IPS-18a (cell line): ENCODE measurements at regions not wholly inside any gene's neighbourhood (a gene's known extent, or its start where the extent isn't known, plus 50 kb on each side); places are given as distances from the start of the nearest gene placed in this dataset.

Experiments
- H3K27ac ChIP-seq: one replicate; pipeline ENCODE4 v1.5.1; 2013; ENCODE audit warnings: low read length
- H3K27me3 ChIP-seq: one replicate; pipeline ENCODE4 v1.6.1; 2013; ENCODE audit warnings: mild to moderate bottlenecking, low read length; ENCODE audit not compliant: control insufficient read depth, insufficient read depth
- H3K36me3 ChIP-seq: one replicate; pipeline ENCODE4 v1.6.1; 2013; ENCODE audit warnings: low read depth, low read length; ENCODE audit not compliant: control insufficient read depth
- H3K4me1 ChIP-seq: one replicate; pipeline ENCODE4 v1.6.1; 2013; ENCODE audit warnings: low read depth, low read length; ENCODE audit not compliant: control insufficient read depth
- H3K4me3 ChIP-seq: one replicate; pipeline ENCODE4 v1.5.1; 2013; ENCODE audit warnings: low read length
- H3K9ac ChIP-seq: one replicate; pipeline ENCODE4 v1.6.1; 2013; ENCODE audit warnings: mild to moderate bottlenecking, low read length, moderate library complexity
- H3K9me3 ChIP-seq: one replicate; pipeline ENCODE4 v1.6.1; 2013; ENCODE audit warnings: low read depth, low read length; ENCODE audit not compliant: control insufficient read depth

DNA sequence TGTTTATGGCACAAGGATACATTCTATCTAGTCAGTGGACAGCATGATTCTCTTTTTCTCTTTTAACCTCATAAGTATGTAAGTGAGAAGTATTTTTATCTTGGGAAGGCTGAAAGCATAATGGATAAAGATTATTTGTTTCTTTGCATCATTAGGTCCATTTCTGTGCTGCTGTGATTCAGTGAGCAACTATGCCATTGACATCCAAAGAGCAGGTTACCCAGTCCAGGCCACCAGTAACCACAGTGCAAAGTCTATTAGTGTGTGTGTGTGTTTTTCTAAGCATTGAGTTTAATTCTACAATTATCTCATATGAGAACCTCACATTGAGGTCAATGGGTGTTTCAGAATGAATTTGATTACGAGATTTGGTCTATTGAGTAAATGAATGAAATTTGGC, 158.8 kb upstream of the DACH1 start:
- H3K9me3 ChIP-seq = no peaks in the 10 kb centered on the region
- no peak overlapping the region for H3K27ac ChIP-seq
- no peak overlapping the region for H3K4me3 ChIP-seq
- H3K27me3 ChIP-seq = no peaks in the 10 kb centered on the region
- H3K36me3 ChIP-seq = no peaks in the 10 kb centered on the region
- H3K9ac ChIP-seq = no peak overlapping the region
- no peaks in the 10 kb centered on the region for H3K4me1 ChIP-seq

DNA sequence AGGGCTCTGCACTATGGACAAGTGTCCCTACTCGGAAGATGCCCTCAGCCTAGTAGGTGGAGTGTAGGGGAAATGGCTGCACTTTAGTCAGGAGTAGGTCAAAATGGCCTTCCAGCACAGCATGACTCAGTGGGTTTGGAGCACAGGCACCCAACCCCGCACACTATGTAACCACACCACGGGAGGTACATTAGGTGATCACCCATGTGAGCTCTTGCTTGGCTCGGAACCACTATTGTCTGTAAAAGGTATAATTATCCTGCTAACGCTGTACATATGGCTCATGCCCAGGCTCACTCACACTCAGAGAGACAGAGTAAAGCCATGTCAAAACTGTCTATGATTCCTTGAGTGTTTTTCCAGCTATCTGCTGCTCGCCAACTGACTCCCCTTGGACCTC, 156.9 kb upstream of the DACH1 start:
- Histone ChIP-seq H3K9ac (no peak overlapping the region), H3K27me3 (no peaks in the 10 kb centered on the region), H3K4me1 (no peaks in the 10 kb centered on the region), H3K27ac (no peak overlapping the region), H3K4me3 (no peak overlapping the region), H3K36me3 (no peaks in the 10 kb centered on the region), H3K9me3 (no peaks in the 10 kb centered on the region)

DNA sequence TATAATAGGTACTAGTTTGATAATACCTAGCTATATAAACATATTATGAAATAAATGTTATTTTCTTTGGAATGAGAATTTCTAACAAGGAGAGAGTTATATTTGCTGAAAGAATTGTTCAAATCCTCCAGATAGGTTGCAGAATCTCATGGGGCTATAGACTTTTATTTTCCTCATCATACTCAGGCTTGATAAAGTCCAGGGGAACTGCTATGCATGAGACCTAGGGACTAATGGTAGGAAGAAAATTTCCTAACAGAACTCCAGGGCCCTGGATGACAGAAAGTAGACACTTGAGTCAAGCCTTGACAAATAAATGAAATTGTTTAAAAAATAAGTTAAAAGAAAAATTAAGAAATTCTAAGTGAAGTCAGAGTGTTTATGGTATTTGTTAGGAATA, 138.5 kb upstream of the DACH1 start:
- H3K27me3 ChIP-seq = no peaks in the 10 kb centered on the region
- H3K4me3 ChIP-seq = no peak overlapping the region
- H3K27ac ChIP-seq = no peak overlapping the region
- H3K9ac ChIP-seq = no peak overlapping the region
- H3K36me3 ChIP-seq = no peaks in the 10 kb centered on the region
- H3K9me3 ChIP-seq = no peaks in the 10 kb centered on the region
- H3K4me1 ChIP-seq = no peaks in the 10 kb centered on the region

- Histone ChIP-seq H3K27ac (no peak overlapping the region), H3K4me1 (no peaks in the 10 kb centered on the region), H3K27me3 (no peaks in the 10 kb centered on the region), H3K9ac (no peak overlapping the region), H3K4me3 (no peak overlapping the region), H3K9me3 (no peaks in the 10 kb centered on the region), H3K36me3 (no peaks in the 10 kb centered on the region)
These were observed 137.9 kb upstream of the DACH1 start for GRCh38 chr13:72004784-72005374.

GRCh38 chr13:72004246-72004645, 137.2 kb upstream of the DACH1 start:
- Histone ChIP-seq H3K27ac (no peak overlapping the region), H3K4me3 (no peak overlapping the region), H3K27me3 (no peaks in the 10 kb centered on the region), H3K4me1 (no peaks in the 10 kb centered on the region), H3K9ac (no peak overlapping the region), H3K36me3 (no peaks in the 10 kb centered on the region), H3K9me3 (no peaks in the 10 kb centered on the region)

DNA sequence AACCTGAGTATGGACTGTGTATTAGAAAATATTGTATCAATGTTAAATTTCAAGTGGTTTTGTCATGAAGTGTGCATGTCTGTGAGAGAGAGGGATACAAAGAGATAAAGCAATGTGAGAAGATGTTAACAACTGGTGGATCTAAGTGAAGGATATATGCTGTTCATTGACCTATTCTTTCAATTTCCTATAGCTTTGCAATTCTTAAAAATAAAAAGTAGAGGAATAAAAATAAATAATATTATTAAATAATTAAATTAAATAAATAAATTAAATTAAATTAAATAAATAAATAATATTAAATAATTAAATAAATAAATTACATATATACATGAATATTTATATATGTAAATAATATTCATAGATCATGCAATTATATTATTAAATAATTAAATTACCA, 131.2 kb upstream of the DACH1 start:
- peaks cover 5% of the 10 kb centered on the region for H3K9me3 ChIP-seq
- no peak overlapping the region for H3K27ac ChIP-seq
- H3K4me3 ChIP-seq = no peak overlapping the region
- no peak overlapping the region for H3K9ac ChIP-seq
- H3K4me1 ChIP-seq = no peaks in the 10 kb centered on the region
- H3K36me3 ChIP-seq = no peaks in the 10 kb centered on the region
- no peaks in the 10 kb centered on the region for H3K27me3 ChIP-seq

DNA sequence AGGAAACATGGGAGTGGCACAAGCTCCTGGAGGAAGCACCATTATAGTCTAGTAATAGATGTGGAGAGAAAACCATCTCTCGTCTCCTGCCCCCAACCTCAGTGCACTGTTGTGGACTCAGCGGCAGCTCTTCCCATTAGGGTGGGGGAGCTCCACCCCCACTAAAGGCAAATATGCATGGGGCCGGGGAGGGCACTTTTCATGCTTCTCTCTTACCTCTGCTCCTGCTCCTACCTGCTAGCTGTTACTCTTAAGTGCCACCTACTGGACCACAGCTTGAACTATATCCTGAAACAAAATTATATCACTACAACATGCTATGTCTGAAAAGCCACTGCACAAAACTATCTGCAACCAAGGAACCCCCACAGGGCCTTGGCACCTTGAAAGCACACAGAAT, 112.6 kb upstream of the DACH1 start:
- no peaks in the 10 kb centered on the region for H3K4me1 ChIP-seq
- no peak overlapping the region for H3K4me3 ChIP-seq
- H3K36me3 ChIP-seq = no peaks in the 10 kb centered on the region

GRCh38 chr13:71977028-71977427, 110.0 kb upstream of the DACH1 start:
- H3K36me3 ChIP-seq = no peaks in the 10 kb centered on the region
- no peaks in the 10 kb centered on the region for H3K9me3 ChIP-seq
- no peaks in the 10 kb centered on the region for H3K4me1 ChIP-seq
- H3K9ac ChIP-seq = no peak overlapping the region
- H3K27ac ChIP-seq = no peak overlapping the region
- H3K4me3 ChIP-seq = no peak overlapping the region
- no peaks in the 10 kb centered on the region for H3K27me3 ChIP-seq

More for the DNA sequence above, 112.6 kb upstream of the DACH1 start:
- H3K9ac ChIP-seq = no peak overlapping the region
- no peaks in the 10 kb centered on the region for H3K27me3 ChIP-seq
- H3K9me3 ChIP-seq = no peaks in the 10 kb centered on the region
- no peak overlapping the region for H3K27ac ChIP-seq

GRCh38 chr13:71967990-71968389, 101.0 kb upstream of the DACH1 start:
- no peaks in the 10 kb centered on the region for H3K9me3 ChIP-seq
- no peaks in the 10 kb centered on the region for H3K36me3 ChIP-seq
- H3K4me3 ChIP-seq = no peak overlapping the region
- H3K27me3 ChIP-seq = no peaks in the 10 kb centered on the region
- peaks cover 10% of the 10 kb centered on the region for H3K4me1 ChIP-seq
- no peak overlapping the region for H3K9ac ChIP-seq
- no peak overlapping the region for H3K27ac ChIP-seq

GRCh38 chr13:71964491-71965100, 97.6 kb upstream of the DACH1 start:
- H3K9me3 ChIP-seq = no peaks in the 10 kb centered on the region
- H3K4me3 ChIP-seq = no peak overlapping the region
- no peak overlapping the region for H3K9ac ChIP-seq
- H3K27ac ChIP-seq = no peak overlapping the region
- no peaks in the 10 kb centered on the region for H3K36me3 ChIP-seq
- peaks cover 10% of the 10 kb centered on the region for H3K4me1 ChIP-seq
- H3K27me3 ChIP-seq = no peaks in the 10 kb centered on the region

GRCh38 chr13:71962735-71963134, 95.7 kb upstream of the DACH1 start:
- H3K36me3 ChIP-seq = no peaks in the 10 kb centered on the region
- no peak overlapping the region for H3K27ac ChIP-seq
- H3K27me3 ChIP-seq = no peaks in the 10 kb centered on the region
- H3K4me1 ChIP-seq = peaks cover 2% of the 10 kb centered on the region
- no peak overlapping the region for H3K9ac ChIP-seq
- H3K9me3 ChIP-seq = no peaks in the 10 kb centered on the region
- H3K4me3 ChIP-seq = no peak overlapping the region

DNA sequence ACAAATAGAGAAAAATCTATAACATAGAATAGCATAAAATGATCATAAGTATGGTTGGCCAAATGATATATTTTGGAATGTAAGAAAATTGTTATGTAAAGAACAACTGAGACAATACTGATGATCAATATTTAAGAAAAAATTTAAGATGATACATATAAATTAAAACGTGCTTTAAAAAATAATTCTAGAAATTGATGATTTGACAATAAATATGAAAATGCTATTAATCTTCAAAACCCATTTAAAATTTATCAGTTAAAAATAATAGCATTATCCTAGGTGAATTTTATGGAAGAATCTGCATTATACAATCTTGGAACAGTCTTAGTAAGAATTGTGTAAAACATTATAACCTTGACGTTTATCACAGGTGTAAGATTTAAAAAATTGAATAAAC, 95.1 kb upstream of the DACH1 start:
- no peak overlapping the region for H3K27ac ChIP-seq
- H3K9me3 ChIP-seq = no peaks in the 10 kb centered on the region
- H3K36me3 ChIP-seq = no peaks in the 10 kb centered on the region
- H3K27me3 ChIP-seq = no peaks in the 10 kb centered on the region
- H3K4me3 ChIP-seq = no peak overlapping the region
- no peak overlapping the region for H3K9ac ChIP-seq
- H3K4me1 ChIP-seq = no peaks in the 10 kb centered on the region
